Erythroblast (primary cell): ENCODE measurements at regions not wholly inside any gene's neighbourhood (a gene's known extent, or its start where the extent isn't known, plus 50 kb on each side); places are given as distances from the start of the nearest gene placed in this dataset.

Experiments used
- GATA1 ChIP-seq: IDR thresholded peaks from 2 replicates; pipeline ENCODE4 v1.6.1; 2011; ENCODE audit warnings: low read depth, mild to moderate bottlenecking, control low read depth, low read length, moderate library complexity
- POLR2A ChIP-seq: IDR thresholded peaks from 2 replicates; pipeline ENCODE4 v1.6.1; 2011; ENCODE audit warnings: mild to moderate bottlenecking, low read length

DNA sequence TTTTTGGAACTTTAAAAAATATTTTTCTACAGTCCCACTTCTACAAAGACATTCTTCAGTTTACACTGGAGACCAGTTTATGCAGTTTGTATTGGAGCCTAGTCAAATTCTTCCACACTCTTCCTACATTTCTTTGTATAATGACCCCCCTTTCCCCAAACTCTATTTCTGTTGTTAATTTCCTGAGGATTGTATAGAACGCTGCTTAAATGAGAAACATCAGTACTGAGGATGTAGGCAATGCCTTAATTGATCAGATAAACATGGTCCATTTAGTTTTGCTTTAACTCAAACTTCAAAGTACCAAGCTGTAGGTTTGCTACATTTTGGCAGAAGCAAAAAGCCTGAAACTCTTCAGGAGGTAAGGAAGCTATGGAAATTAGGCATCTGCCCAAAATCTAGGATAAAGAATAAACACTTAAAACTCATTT lies 155.5 kb downstream of the SLC7A11 start:
- TF ChIP-seq POLR2A = no peak
- no peak for TF ChIP-seq GATA1
